Endothelial cell of umbilical vein (primary cell): ENCODE measurements at regions not wholly inside any gene's neighbourhood (a gene's known extent, or its start where the extent isn't known, plus 50 kb on each side); places are given as distances from the start of the nearest gene placed in this dataset.

Experiments used
- BruUV-seq: library from RNA; stranded (reverse); fragments of 400-500 nt; replicated peaks from 2 replicates; lab custom pipeline; 2021; lab: Mats Ljungman, UMichigan
- CTCF ChIA-PET: fragments of 300-600, 350-600 bp; sonication (Branson Sonifier 250); formaldehyde crosslinking; loops from one replicate; lab custom pipeline; 2021; ENCODE audit warnings: antibody characterized with exemption, inconsistent platforms; lab: Charles Lee
- POLR2A ChIA-PET: fragments of 300-600, 350-600 bp; sonication (Branson Sonifier 250); formaldehyde crosslinking; loops from one replicate; lab custom pipeline; 2021; ENCODE audit warnings: antibody characterized with exemption, inconsistent platforms; lab: Charles Lee
- DNase-seq: peaks from one replicate; pipeline ENCODE4 v3.0.0-alpha.2; 2011; ENCODE audit warnings: low read depth, low spot score
- FAIRE-seq: peaks from 2 replicates; lab custom pipeline; 2011; peaks lifted over from hg19 to GRCh38; lab: Jason Lieb, UNC
- H2AFZ ChIP-seq: 2 replicates; pipeline ENCODE4 v1.6.0; 2012; ENCODE audit warnings: low read depth, low read length, control low read depth, inconsistent platforms
- H3K27ac ChIP-seq: 2 replicates; pipeline ENCODE4 v1.5.1; 2011; ENCODE audit warnings: low read depth, mild to moderate bottlenecking, control low read depth, low read length, moderate library complexity; ENCODE audit not compliant: insufficient read depth
- H3K27me3 ChIP-seq, 2 experiments: 2 replicates each; pipeline versions ENCODE4 v1.6.0 to v1.6.1; 2011; ENCODE audit warnings: low read length in 2 of 2, mixed read lengths in 1 of 2; ENCODE audit not compliant: control insufficient read depth in 2 of 2, insufficient read depth in 2 of 2
- H3K36me3 ChIP-seq, 2 experiments: 2 replicates in 1 of 2; 3 replicates in 1 of 2; pipeline ENCODE4 v1.5.1; 2011; ENCODE audit warnings: low read length in 2 of 2, mild to moderate bottlenecking in 1 of 2, moderate library complexity in 1 of 2; ENCODE audit not compliant: control insufficient read depth in 2 of 2, insufficient read depth in 2 of 2; ENCODE audit errors: extremely low read depth in 1 of 2
- H3K4me1 ChIP-seq: 3 replicates; pipeline ENCODE4 v1.5.1; 2011; ENCODE audit warnings: mild to moderate bottlenecking, low read length; ENCODE audit not compliant: control insufficient read depth, insufficient read depth; ENCODE audit errors: extremely low read depth
- H3K4me2 ChIP-seq: 2 replicates; pipeline ENCODE4 v1.6.1; 2011; ENCODE audit warnings: low read length, control low read depth, mixed read lengths; ENCODE audit not compliant: insufficient read depth
- H3K4me3 ChIP-seq, 3 experiments: fragments of 200-600 bp in 1 of 3; sonication (generic), shearing (Covaris generic) in 1 of 3; replicated peaks in 1 of 3; 2 replicates each; pipeline ENCODE4 v1.5.1; 2011 to 2016; ENCODE audit warnings: control low read depth in 3 of 3, low read length in 3 of 3, mild to moderate bottlenecking in 2 of 3, inconsistent platforms in 1 of 3, low read depth in 1 of 3, moderate library complexity in 1 of 3; ENCODE audit not compliant: insufficient read depth in 1 of 3
- H3K79me2 ChIP-seq: 2 replicates; pipeline ENCODE4 v1.6.0; 2012; ENCODE audit warnings: low read length, inconsistent platforms; ENCODE audit not compliant: control insufficient read depth, insufficient read depth
- H3K9ac ChIP-seq: replicated peaks from 2 replicates; pipeline ENCODE3; 2011; ENCODE audit warnings: low read length, control low read depth; ENCODE audit not compliant: insufficient read depth; ENCODE audit errors: extremely low read depth
- H3K9me1 ChIP-seq: replicated peaks from 3 replicates; pipeline ENCODE4 v1.6.0; 2011; ENCODE audit warnings: mild to moderate bottlenecking, low read length; ENCODE audit not compliant: control insufficient read depth, insufficient read depth; ENCODE audit errors: extremely low read depth
- H3K9me3 ChIP-seq: replicated peaks from 2 replicates; pipeline ENCODE4 v1.5.1; 2012; ENCODE audit warnings: low read length, inconsistent platforms; ENCODE audit not compliant: control insufficient read depth, insufficient read depth
- H4K20me1 ChIP-seq: replicated peaks from 2 replicates; pipeline ENCODE3; 2011; ENCODE audit warnings: mild to moderate bottlenecking, low read length; ENCODE audit not compliant: control insufficient read depth, insufficient read depth; ENCODE audit errors: extremely low read depth
- EZH2 ChIP-seq: IDR thresholded peaks from 2 replicates; pipeline ENCODE4 v1.6.1; 2012; ENCODE audit warnings: borderline replicate concordance, low read depth, mild to moderate bottlenecking, moderate library complexity, low read length, inconsistent platforms; ENCODE audit not compliant: severe bottlenecking
- FOS ChIP-seq: IDR thresholded peaks from 2 replicates; pipeline ENCODE4 v1.6.1; 2011; ENCODE audit warnings: mild to moderate bottlenecking, low read length, moderate library complexity, borderline replicate concordance; ENCODE audit not compliant: insufficient read depth
- GATA2 ChIP-seq: IDR thresholded peaks from 2 replicates; pipeline ENCODE4 v1.7.0; 2011; ENCODE audit warnings: low read depth, mild to moderate bottlenecking, moderate library complexity, mixed read lengths, low read length; ENCODE audit not compliant: insufficient read length, insufficient read depth
- JUN ChIP-seq: IDR thresholded peaks from 2 replicates; pipeline ENCODE4 v1.6.1; 2011; ENCODE audit warnings: borderline replicate concordance, low read depth; ENCODE audit not compliant: insufficient read length, insufficient read depth
- MAX ChIP-seq: IDR thresholded peaks from 2 replicates; pipeline ENCODE4 v1.6.1; 2011; ENCODE audit not compliant: insufficient read depth, insufficient read length
- MYC ChIP-seq: IDR thresholded peaks from one replicate; pipeline ENCODE4 v1.6.1; 2011; ENCODE audit warnings: mild to moderate bottlenecking, low read depth, low read length
- POLR2A ChIP-seq: IDR thresholded peaks from 2 replicates; pipeline ENCODE4 v1.6.1; 2012; ENCODE audit warnings: low read depth, mild to moderate bottlenecking, control low read depth, low read length
- POLR2AphosphoS5 ChIP-seq: IDR thresholded peaks from 2 replicates; pipeline ENCODE4 v1.6.1; 2012; ENCODE audit warnings: low read depth, mild to moderate bottlenecking, control low read depth, low read length, moderate library complexity; ENCODE audit not compliant: insufficient read depth
- dilution Hi-C: fragments of 300-500 bp; cut with MboI; formaldehyde crosslinking; loops from one replicate; pipeline ENCODE4 v1.15.0; 2019; ENCODE audit warnings: low sequenced_read_pairs; ENCODE audit not compliant: extremely low pct_ligation_motif_present
- intact Hi-C: fragments of 100-400 bp; cut with micrococcal nuclease; formaldehyde crosslinking; loops from one replicate; pipeline ENCODE4 v1.10.0; 2022
- TF ChIP-seq, protein P1 (sequence below), 2 donors: IDR thresholded peaks; 1 replicate in 1 of 2; 2 replicates in 1 of 2; pipeline ENCODE4 v1.5.1; 2011; ENCODE audit warnings: low read length in 2 of 2, mild to moderate bottlenecking in 2 of 2, moderate library complexity in 2 of 2, control low read depth in 1 of 2, inconsistent platforms in 1 of 2, low read depth in 1 of 2; ENCODE audit not compliant: insufficient read depth in 1 of 2; ENCODE audit errors: extremely low read depth in 1 of 2

DNA sequence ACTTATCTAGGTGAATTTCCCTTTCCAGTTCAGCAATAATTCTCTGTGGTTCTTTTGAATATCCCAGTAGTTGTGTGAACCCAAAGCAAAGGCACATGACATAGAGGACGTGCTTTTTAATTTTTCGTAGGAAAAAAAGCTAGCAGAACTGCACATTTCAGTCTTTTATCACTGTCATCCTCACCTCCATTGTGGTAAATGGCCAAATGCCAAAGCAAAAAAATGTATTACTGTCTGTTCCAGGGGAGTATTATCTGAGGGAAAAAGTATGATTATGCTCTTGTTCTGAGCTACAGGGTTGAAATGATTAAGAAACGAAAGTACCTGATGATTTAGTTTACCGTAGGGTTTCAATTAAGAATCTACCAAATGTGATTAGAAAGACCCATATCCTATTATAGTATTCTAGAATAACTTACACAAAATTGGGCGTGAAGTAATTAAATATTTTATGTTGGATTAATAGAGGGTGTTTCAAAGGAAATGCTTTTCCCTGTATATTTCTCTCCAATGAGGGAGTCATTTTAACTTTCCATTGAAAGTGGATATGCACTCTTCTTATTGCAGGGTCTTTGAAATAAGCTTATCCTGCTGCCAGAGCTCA lies 62.7 kb downstream of the CAVIN4 start:
- CTCF ChIA-PET = interaction anchor here (0.8 to 1.7 kb wide), 3 partner anchors 22 to 671 kb away, joined by 3 to 5 read pairs (median 3); no protein-coding TSS in a partner anchor
- H3K4me1 ChIP-seq = no peaks in the 10 kb centered on the region
- no peaks in the 10 kb centered on the region for H3K27me3 ChIP-seq
- dilution Hi-C loops = no loop called here
- no peak overlapping the region for H3K4me3 ChIP-seq
- no peak for TF ChIP-seq POLR2AphosphoS5
- TF ChIP-seq MYC = no peak
- no peak for TF ChIP-seq POLR2A
- TF ChIP-seq, protein P1, sequence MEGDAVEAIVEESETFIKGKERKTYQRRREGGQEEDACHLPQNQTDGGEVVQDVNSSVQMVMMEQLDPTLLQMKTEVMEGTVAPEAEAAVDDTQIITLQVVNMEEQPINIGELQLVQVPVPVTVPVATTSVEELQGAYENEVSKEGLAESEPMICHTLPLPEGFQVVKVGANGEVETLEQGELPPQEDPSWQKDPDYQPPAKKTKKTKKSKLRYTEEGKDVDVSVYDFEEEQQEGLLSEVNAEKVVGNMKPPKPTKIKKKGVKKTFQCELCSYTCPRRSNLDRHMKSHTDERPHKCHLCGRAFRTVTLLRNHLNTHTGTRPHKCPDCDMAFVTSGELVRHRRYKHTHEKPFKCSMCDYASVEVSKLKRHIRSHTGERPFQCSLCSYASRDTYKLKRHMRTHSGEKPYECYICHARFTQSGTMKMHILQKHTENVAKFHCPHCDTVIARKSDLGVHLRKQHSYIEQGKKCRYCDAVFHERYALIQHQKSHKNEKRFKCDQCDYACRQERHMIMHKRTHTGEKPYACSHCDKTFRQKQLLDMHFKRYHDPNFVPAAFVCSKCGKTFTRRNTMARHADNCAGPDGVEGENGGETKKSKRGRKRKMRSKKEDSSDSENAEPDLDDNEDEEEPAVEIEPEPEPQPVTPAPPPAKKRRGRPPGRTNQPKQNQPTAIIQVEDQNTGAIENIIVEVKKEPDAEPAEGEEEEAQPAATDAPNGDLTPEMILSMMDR (IDR thresholded peaks at IDR 0.05; ENCODE audit: extremely low read depth in 1 of 2, insufficient read depth in 1 of 2, low read depth in 1 of 2, low read length in 2 of 2) = no peak
- no peak for TF ChIP-seq JUN
- no peak for TF ChIP-seq GATA2
- TF ChIP-seq FOS = no peak
- TF ChIP-seq MAX = no peak
- TF ChIP-seq EZH2 = no peak
- no peak for DNase-seq
- H3K9ac ChIP-seq = no peak overlapping the region
- H2AFZ ChIP-seq = no peak overlapping the region
- H3K27ac ChIP-seq = no peak overlapping the region
- H3K9me1 ChIP-seq = no peaks in the 10 kb centered on the region
- H4K20me1 ChIP-seq = no peaks in the 10 kb centered on the region
- H3K79me2 ChIP-seq = no peaks in the 10 kb centered on the region
- intact Hi-C loops = no loop called here
- H3K4me2 ChIP-seq = no peak overlapping the region
- H3K36me3 ChIP-seq = no peaks in the 10 kb centered on the region
- no peak for FAIRE-seq
- no TSS peak for BruUV-seq
- no peaks in the 10 kb centered on the region for H3K9me3 ChIP-seq
- POLR2A ChIA-PET = no interaction called here
